GM23338 (cell line): ENCODE measurements at regions not wholly inside any gene's neighbourhood (a gene's known extent, or its start where the extent isn't known, plus 50 kb on each side); places are given as distances from the start of the nearest gene placed in this dataset.

ENCODE experiments used
- CREB1 ChIP-seq: fragments of 250-450 bp; sonication (Bioruptor Pico); IDR thresholded peaks from 2 replicates; pipeline ENCODE4 v1.5.0; 2020; ENCODE audit warnings: low read depth, mild to moderate bottlenecking, moderate library complexity
- ETS1 ChIP-seq: IDR thresholded peaks from 2 replicates; pipeline ENCODE4 v1.6.1; 2016; ENCODE audit warnings: antibody characterized with exemption
- EZH2 ChIP-seq: fragments of 200-600 bp; sonication (generic); IDR thresholded peaks from one replicate; pipeline ENCODE4 v1.8.0; 2017; ENCODE audit warnings: antibody characterized with exemption, mild to moderate bottlenecking, low read depth; ENCODE audit not compliant: unreplicated experiment
- EZH2phosphoT487 ChIP-seq: fragments of 200-600 bp; sonication (generic); IDR thresholded peaks from one replicate; pipeline ENCODE4 v1.8.1; 2018; ENCODE audit warnings: antibody characterized with exemption; ENCODE audit not compliant: unreplicated experiment
- JUNB ChIP-seq: IDR thresholded peaks from one replicate; pipeline ENCODE4 v1.6.1; 2016; ENCODE audit warnings: antibody characterized with exemption; ENCODE audit not compliant: unreplicated experiment
- NANOG ChIP-seq: IDR thresholded peaks from 2 replicates; pipeline ENCODE4 v1.6.1; 2016; ENCODE audit warnings: antibody characterized with exemption, borderline replicate concordance
- POLR2AphosphoS5 ChIP-seq: IDR thresholded peaks from 2 replicates; pipeline ENCODE4 v1.6.1; 2016; ENCODE audit warnings: antibody characterized with exemption, low read depth
- REST ChIP-seq: IDR thresholded peaks from one replicate; pipeline ENCODE4 v1.6.1; 2018; ENCODE audit warnings: antibody characterized with exemption; ENCODE audit not compliant: unreplicated experiment
- STAT1 ChIP-seq: IDR thresholded peaks from one replicate; pipeline ENCODE4 v1.6.1; 2016; ENCODE audit warnings: antibody characterized with exemption; ENCODE audit not compliant: unreplicated experiment
- ZNF114 ChIP-seq: fragments of 250-450 bp; sonication (Bioruptor Pico); IDR thresholded peaks from 2 replicates; pipeline ENCODE4 v1.5.0; 2020; ENCODE audit warnings: mild to moderate bottlenecking, moderate library complexity
- ZNF331 ChIP-seq: fragments of 250-450 bp; sonication (Bioruptor Pico); IDR thresholded peaks from 2 replicates; pipeline ENCODE4 v1.5.0; 2020; ENCODE audit warnings: low read depth, mild to moderate bottlenecking, moderate library complexity
- TF ChIP-seq, protein P1 (sequence below), 2 experiments: fragments of 200-600 bp in 1 of 2; sonication (generic) in 1 of 2; conservative IDR thresholded peaks; 2 replicates each; pipeline versions ENCODE4 v1.5.1 to v1.6.1; 2016 to 2017; ENCODE audit warnings: antibody characterized with exemption in 2 of 2, low read depth in 2 of 2, mild to moderate bottlenecking in 2 of 2, moderate library complexity in 1 of 2
- TF ChIP-seq, protein P2 (sequence below): fragments of 250-450 bp; sonication (Bioruptor Pico); IDR thresholded peaks from 2 replicates; pipeline ENCODE4 v1.5.0; 2020; ENCODE audit warnings: mild to moderate bottlenecking, moderate library complexity

GRCh38 chr2:105150231-105150630 lies 91.3 kb upstream of the GPR45 start:
- TF ChIP-seq, protein P1, sequence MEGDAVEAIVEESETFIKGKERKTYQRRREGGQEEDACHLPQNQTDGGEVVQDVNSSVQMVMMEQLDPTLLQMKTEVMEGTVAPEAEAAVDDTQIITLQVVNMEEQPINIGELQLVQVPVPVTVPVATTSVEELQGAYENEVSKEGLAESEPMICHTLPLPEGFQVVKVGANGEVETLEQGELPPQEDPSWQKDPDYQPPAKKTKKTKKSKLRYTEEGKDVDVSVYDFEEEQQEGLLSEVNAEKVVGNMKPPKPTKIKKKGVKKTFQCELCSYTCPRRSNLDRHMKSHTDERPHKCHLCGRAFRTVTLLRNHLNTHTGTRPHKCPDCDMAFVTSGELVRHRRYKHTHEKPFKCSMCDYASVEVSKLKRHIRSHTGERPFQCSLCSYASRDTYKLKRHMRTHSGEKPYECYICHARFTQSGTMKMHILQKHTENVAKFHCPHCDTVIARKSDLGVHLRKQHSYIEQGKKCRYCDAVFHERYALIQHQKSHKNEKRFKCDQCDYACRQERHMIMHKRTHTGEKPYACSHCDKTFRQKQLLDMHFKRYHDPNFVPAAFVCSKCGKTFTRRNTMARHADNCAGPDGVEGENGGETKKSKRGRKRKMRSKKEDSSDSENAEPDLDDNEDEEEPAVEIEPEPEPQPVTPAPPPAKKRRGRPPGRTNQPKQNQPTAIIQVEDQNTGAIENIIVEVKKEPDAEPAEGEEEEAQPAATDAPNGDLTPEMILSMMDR (conservative IDR thresholded peaks at IDR 0.05; ENCODE audit: low read depth in 2 of 2) = no peak
- TF ChIP-seq EZH2 = no peak
- TF ChIP-seq POLR2AphosphoS5 = no peak
- no peak for TF ChIP-seq JUNB
- TF ChIP-seq CREB1 (CRISPR knock-in tag) = no peak
- TF ChIP-seq EZH2phosphoT487 = no peak
- TF ChIP-seq REST = no peak
- TF ChIP-seq, protein P2, sequence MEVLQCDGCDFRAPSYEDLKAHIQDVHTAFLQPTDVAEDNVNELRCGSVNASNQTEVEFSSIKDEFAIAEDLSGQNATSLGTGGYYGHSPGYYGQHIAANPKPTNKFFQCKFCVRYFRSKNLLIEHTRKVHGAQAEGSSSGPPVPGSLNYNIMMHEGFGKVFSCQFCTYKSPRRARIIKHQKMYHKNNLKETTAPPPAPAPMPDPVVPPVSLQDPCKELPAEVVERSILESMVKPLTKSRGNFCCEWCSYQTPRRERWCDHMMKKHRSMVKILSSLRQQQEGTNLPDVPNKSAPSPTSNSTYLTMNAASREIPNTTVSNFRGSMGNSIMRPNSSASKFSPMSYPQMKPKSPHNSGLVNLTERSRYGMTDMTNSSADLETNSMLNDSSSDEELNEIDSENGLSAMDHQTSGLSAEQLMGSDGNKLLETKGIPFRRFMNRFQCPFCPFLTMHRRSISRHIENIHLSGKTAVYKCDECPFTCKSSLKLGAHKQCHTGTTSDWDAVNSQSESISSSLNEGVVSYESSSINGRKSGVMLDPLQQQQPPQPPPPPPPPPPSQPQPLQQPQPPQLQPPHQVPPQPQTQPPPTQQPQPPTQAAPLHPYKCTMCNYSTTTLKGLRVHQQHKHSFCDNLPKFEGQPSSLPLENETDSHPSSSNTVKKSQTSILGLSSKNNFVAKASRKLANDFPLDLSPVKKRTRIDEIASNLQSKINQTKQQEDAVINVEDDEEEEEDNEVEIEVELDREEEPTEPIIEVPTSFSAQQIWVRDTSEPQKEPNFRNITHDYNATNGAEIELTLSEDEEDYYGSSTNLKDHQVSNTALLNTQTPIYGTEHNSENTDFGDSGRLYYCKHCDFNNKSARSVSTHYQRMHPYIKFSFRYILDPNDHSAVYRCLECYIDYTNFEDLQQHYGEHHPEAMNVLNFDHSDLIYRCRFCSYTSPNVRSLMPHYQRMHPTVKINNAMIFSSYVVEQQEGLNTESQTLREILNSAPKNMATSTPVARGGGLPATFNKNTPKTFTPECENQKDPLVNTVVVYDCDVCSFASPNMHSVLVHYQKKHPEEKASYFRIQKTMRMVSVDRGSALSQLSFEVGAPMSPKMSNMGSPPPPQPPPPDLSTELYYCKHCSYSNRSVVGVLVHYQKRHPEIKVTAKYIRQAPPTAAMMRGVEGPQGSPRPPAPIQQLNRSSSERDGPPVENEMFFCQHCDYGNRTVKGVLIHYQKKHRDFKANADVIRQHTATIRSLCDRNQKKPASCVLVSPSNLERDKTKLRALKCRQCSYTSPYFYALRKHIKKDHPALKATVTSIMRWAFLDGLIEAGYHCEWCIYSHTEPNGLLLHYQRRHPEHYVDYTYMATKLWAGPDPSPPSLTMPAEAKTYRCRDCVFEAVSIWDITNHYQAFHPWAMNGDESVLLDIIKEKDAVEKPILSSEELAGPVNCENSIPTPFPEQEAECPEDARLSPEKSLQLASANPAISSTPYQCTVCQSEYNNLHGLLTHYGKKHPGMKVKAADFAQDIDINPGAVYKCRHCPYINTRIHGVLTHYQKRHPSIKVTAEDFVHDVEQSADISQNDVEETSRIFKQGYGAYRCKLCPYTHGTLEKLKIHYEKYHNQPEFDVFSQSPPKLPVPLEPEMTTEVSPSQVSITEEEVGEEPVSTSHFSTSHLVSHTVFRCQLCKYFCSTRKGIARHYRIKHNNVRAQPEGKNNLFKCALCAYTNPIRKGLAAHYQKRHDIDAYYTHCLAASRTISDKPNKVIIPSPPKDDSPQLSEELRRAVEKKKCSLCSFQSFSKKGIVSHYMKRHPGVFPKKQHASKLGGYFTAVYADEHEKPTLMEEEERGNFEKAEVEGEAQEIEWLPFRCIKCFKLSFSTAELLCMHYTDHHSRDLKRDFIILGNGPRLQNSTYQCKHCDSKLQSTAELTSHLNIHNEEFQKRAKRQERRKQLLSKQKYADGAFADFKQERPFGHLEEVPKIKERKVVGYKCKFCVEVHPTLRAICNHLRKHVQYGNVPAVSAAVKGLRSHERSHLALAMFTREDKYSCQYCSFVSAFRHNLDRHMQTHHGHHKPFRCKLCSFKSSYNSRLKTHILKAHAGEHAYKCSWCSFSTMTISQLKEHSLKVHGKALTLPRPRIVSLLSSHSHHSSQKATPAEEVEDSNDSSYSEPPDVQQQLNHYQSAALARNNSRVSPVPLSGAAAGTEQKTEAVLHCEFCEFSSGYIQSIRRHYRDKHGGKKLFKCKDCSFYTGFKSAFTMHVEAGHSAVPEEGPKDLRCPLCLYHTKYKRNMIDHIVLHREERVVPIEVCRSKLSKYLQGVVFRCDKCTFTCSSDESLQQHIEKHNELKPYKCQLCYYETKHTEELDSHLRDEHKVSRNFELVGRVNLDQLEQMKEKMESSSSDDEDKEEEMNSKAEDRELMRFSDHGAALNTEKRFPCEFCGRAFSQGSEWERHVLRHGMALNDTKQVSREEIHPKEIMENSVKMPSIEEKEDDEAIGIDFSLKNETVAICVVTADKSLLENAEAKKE (CRISPR knock-in tag) = no peak
- TF ChIP-seq ZNF331 (CRISPR knock-in tag) = no peak
- no peak for TF ChIP-seq ETS1
- no peak for TF ChIP-seq NANOG
- TF ChIP-seq STAT1 = no peak
- TF ChIP-seq ZNF114 (CRISPR knock-in tag) = no peak
